HEK293 (cell line): ENCODE measurements at regions not wholly inside any gene's neighbourhood (a gene's known extent, or its start where the extent isn't known, plus 50 kb on each side); places are given as distances from the start of the nearest gene placed in this dataset.
A peak's percentile ranks its signal among the peaks of the same experiment; 100 is the strongest.

Experiments
- ZNF560 ChIP-seq: fragments of 450-650 bp; formaldehyde crosslinking; IDR thresholded peaks from 2 replicates; pipeline ENCODE4 v1.5.1; 2017; ENCODE audit warnings: missing biosample characterization, missing genetic modification characterization, borderline replicate concordance
- TF ChIP-seq, protein P1 (sequence below): fragments of 450-650 bp; formaldehyde crosslinking; IDR thresholded peaks from 2 replicates; pipeline ENCODE4 v1.5.1; 2016; ENCODE audit warnings: missing biosample characterization, missing genetic modification characterization
- TF ChIP-seq, protein P2 (sequence below): fragments of 450-650 bp; formaldehyde crosslinking; IDR thresholded peaks from 2 replicates; pipeline ENCODE4 v1.5.1; 2016; ENCODE audit warnings: missing biosample characterization, missing genetic modification characterization

- TF ChIP-seq, protein P1, sequence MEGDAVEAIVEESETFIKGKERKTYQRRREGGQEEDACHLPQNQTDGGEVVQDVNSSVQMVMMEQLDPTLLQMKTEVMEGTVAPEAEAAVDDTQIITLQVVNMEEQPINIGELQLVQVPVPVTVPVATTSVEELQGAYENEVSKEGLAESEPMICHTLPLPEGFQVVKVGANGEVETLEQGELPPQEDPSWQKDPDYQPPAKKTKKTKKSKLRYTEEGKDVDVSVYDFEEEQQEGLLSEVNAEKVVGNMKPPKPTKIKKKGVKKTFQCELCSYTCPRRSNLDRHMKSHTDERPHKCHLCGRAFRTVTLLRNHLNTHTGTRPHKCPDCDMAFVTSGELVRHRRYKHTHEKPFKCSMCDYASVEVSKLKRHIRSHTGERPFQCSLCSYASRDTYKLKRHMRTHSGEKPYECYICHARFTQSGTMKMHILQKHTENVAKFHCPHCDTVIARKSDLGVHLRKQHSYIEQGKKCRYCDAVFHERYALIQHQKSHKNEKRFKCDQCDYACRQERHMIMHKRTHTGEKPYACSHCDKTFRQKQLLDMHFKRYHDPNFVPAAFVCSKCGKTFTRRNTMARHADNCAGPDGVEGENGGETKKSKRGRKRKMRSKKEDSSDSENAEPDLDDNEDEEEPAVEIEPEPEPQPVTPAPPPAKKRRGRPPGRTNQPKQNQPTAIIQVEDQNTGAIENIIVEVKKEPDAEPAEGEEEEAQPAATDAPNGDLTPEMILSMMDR (tag by site-specific recombination) = 0 out of 2 replicates have a peak, but pooled peaks have one; percentile 15
- TF ChIP-seq, protein P2, sequence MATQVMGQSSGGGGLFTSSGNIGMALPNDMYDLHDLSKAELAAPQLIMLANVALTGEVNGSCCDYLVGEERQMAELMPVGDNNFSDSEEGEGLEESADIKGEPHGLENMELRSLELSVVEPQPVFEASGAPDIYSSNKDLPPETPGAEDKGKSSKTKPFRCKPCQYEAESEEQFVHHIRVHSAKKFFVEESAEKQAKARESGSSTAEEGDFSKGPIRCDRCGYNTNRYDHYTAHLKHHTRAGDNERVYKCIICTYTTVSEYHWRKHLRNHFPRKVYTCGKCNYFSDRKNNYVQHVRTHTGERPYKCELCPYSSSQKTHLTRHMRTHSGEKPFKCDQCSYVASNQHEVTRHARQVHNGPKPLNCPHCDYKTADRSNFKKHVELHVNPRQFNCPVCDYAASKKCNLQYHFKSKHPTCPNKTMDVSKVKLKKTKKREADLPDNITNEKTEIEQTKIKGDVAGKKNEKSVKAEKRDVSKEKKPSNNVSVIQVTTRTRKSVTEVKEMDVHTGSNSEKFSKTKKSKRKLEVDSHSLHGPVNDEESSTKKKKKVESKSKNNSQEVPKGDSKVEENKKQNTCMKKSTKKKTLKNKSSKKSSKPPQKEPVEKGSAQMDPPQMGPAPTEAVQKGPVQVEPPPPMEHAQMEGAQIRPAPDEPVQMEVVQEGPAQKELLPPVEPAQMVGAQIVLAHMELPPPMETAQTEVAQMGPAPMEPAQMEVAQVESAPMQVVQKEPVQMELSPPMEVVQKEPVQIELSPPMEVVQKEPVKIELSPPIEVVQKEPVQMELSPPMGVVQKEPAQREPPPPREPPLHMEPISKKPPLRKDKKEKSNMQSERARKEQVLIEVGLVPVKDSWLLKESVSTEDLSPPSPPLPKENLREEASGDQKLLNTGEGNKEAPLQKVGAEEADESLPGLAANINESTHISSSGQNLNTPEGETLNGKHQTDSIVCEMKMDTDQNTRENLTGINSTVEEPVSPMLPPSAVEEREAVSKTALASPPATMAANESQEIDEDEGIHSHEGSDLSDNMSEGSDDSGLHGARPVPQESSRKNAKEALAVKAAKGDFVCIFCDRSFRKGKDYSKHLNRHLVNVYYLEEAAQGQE = no peak
- TF ChIP-seq ZNF560 (tag by site-specific recombination) = no peak
Observed at GRCh38 chr12:126617312-126617711, 1552.1 kb downstream of the AACS start.
